Calu3 (cell line): ENCODE measurements at regions not wholly inside any gene's neighbourhood (a gene's known extent, or its start where the extent isn't known, plus 50 kb on each side); places are given as distances from the start of the nearest gene placed in this dataset.
"Not testable (repeated sequence)": the region's sequence is repeated elsewhere in the genome, so short reads cannot be mapped to it uniquely, and the experiment has no call there.

Experiments used
- BruUV-seq: library from RNA; stranded (reverse); fragments of 400-500 nt; replicated peaks from 2 replicates; lab custom pipeline; 2021; lab: Mats Ljungman, UMichigan
- CTCF ChIA-PET: fragments of 300-600 bp; sonication (Branson Sonifier 250); formaldehyde crosslinking; loops from one replicate; lab custom pipeline; 2022; ENCODE audit warnings: antibody characterized with exemption; lab: Charles Lee
- DNase-seq: peaks from one replicate; pipeline ENCODE4 v3.0.0; 2022
- H3K27ac Mint-ChIP-seq: one replicate; pipeline ENCODE4 v1.8.0; 2022; ENCODE audit warnings: mixed read lengths; ENCODE audit not compliant: unreplicated experiment
- H3K27me3 Mint-ChIP-seq: one replicate; pipeline ENCODE4 v1.8.0; 2022; ENCODE audit warnings: mixed read lengths; ENCODE audit not compliant: unreplicated experiment
- H3K36me3 Mint-ChIP-seq: one replicate; pipeline ENCODE4 v1.8.0; 2022; ENCODE audit warnings: mild to moderate bottlenecking, moderate library complexity, mixed read lengths; ENCODE audit not compliant: insufficient read depth, unreplicated experiment
- H3K4me1 Mint-ChIP-seq: one replicate; pipeline ENCODE4 v1.8.0; 2022; ENCODE audit warnings: mild to moderate bottlenecking, low read depth, mixed read lengths; ENCODE audit not compliant: unreplicated experiment
- H3K4me3 Mint-ChIP-seq: one replicate; pipeline ENCODE4 v1.8.0; 2022; ENCODE audit warnings: mild to moderate bottlenecking, low read depth, moderate library complexity, mixed read lengths; ENCODE audit not compliant: unreplicated experiment
- H3K9me3 Mint-ChIP-seq: one replicate; pipeline ENCODE4 v1.8.0; 2022; ENCODE audit warnings: low read depth, mixed read lengths; ENCODE audit not compliant: unreplicated experiment
- intact Hi-C: fragments of 100-400 bp; cut with micrococcal nuclease; formaldehyde crosslinking; loops from one replicate; pipeline ENCODE4 v1.10.0; 2022; ENCODE audit not compliant: unreplicated experiment
- TF ChIP-seq, protein P1 (sequence below): fragments of 200-600 bp; IDR thresholded peaks from one replicate; pipeline ENCODE4 v1.8.0; 2022; ENCODE audit warnings: antibody characterized with exemption; ENCODE audit not compliant: unreplicated experiment

DNA sequence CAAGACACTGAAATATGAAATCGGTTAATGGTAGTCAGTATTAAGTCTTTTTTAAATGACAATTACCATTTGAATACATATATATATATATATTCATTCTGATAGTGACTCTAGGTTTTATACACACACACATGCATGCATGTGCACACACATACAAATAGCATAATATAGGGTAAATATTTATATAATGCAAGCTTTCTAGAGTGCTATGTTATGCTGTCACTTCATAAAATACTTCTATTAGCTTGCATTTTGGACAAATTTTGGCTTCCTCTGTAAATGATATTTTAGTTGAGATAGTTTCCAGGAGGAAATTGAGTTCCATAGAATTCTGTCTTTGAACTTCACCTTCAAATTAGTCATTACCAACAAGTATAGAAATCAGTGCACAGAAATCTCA lies 89.9 kb upstream of the EPHA3 start:
- TF ChIP-seq, protein P1, sequence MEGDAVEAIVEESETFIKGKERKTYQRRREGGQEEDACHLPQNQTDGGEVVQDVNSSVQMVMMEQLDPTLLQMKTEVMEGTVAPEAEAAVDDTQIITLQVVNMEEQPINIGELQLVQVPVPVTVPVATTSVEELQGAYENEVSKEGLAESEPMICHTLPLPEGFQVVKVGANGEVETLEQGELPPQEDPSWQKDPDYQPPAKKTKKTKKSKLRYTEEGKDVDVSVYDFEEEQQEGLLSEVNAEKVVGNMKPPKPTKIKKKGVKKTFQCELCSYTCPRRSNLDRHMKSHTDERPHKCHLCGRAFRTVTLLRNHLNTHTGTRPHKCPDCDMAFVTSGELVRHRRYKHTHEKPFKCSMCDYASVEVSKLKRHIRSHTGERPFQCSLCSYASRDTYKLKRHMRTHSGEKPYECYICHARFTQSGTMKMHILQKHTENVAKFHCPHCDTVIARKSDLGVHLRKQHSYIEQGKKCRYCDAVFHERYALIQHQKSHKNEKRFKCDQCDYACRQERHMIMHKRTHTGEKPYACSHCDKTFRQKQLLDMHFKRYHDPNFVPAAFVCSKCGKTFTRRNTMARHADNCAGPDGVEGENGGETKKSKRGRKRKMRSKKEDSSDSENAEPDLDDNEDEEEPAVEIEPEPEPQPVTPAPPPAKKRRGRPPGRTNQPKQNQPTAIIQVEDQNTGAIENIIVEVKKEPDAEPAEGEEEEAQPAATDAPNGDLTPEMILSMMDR = no peak
- DNase-seq = no peak

DNA sequence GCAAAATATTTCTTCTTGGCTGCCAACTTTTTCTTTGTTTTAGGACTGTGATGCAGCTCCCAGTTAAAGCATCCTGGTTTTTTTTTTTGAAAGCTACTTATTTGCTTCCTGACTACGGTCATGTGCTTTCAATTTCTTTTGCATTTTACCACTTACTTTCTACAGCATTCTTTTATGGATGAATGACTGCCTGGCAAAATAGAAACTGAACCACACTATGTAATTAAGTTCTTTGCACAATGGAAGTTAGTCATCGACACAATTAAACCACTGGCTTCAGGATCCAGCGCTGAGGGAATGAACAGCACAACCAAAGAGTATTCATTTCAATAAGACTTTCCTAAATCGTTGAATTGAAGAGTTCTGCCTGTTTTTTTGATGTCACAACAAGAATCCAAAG lies 82.2 kb upstream of the EPHA3 start:
- Mint-ChIP-seq H3K9me3 (no peaks in the 10 kb centered on the region), H3K4me3 (no peak overlapping the region), H3K4me1 (peaks cover 13% of the 10 kb centered on the region), H3K27me3 (no peaks in the 10 kb centered on the region), H3K27ac (no peak overlapping the region), H3K36me3 (no peaks in the 10 kb centered on the region)
- CTCF ChIA-PET = no interaction called here
- peak; percentile 2 for DNase-seq
- TF ChIP-seq, protein P1 = no peak
- intact Hi-C loops = no loop called here
- BruUV-seq = no TSS peak

More for the DNA sequence above, 89.9 kb upstream of the EPHA3 start:
- Mint-ChIP-seq H3K36me3 (no peaks in the 10 kb centered on the region), H3K4me1 (no peaks in the 10 kb centered on the region), H3K27me3 (no peaks in the 10 kb centered on the region), H3K9me3 (no peaks in the 10 kb centered on the region), H3K27ac (no peak overlapping the region), H3K4me3 (no peak overlapping the region)
- CTCF ChIA-PET = no interaction called here
- intact Hi-C loops = no loop called here
- BruUV-seq = no TSS peak

DNA sequence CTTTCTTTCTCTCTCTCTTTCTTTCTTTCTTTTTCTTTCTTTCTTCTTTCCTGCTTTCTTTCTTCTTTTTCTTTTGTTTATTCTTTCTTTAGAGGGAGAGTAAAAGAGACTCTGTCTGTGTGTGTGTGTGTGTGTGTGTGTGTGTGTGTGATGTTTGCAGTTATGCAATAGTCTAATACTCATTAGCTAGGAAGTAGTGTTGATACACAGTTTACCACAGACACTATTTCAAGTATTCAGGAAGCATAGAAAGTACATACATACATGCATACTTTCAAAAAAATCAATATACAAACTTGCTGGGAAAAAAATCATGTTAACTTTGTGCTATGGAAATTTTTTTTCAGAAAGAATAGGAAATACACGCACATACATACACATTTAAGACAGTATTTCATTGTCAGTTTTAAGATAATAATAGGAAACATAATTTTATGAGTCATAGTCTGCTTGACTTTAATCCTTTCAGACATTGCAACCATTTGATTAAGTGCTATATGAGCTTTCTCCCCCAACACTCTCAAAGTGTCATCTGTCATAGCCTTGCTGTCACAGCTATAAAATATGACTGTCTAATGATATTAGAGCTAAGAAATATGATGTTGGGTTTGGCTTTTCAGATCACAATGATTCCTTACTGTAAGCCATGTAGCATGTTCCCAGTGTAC lies 74.9 kb upstream of the EPHA3 start:
- no peaks in the 10 kb centered on the region for H3K27me3 Mint-ChIP-seq
- peaks cover 19% of the 10 kb centered on the region for H3K4me1 Mint-ChIP-seq
- H3K27ac Mint-ChIP-seq = peak overlapping the region; percentile 72
- peak overlapping the region; percentile 8 for H3K4me3 Mint-ChIP-seq
- peaks cover under 1% of the 10 kb centered on the region for H3K9me3 Mint-ChIP-seq
- BruUV-seq = no TSS peak
- H3K36me3 Mint-ChIP-seq = peaks cover 6% of the 10 kb centered on the region
- TF ChIP-seq, protein P1 = no peak
- CTCF ChIA-PET = interaction anchor here (0.7 kb wide), 1 partner anchor 154 kb away, joined by 9 read pairs; no protein-coding TSS in a partner anchor
- intact Hi-C loops = loop anchor here (5.0 kb wide), 1 partner anchor 65 kb away; no protein-coding TSS in a partner anchor
- peak; percentile 34 for DNase-seq

DNA sequence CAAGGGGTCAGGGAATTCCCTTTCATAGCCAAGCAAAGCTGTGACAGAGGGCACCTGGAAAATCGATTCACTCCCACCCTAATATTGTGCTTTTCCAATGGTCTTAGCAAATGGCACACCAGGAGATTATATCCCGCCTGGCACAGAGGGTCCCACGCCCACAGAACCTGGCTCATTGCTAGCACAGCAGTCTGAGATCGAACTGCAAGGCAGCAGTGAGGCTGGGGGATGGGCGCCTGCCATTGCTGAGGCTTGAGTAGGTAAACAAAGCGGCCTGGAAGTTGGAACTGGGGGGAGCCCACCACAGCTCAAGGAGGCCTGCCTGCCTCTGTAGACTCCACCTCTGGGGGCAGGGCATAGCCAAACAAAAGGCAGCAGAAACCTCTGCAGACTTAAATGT lies 72.7 kb upstream of the EPHA3 start:
- H3K9me3 Mint-ChIP-seq, BruUV-seq, DNase-seq, H3K27ac Mint-ChIP-seq, CTCF ChIA-PET, H3K36me3 Mint-ChIP-seq, H3K27me3 Mint-ChIP-seq, H3K4me3 Mint-ChIP-seq: not testable (repeated sequence)
- peaks cover 14% of the 10 kb centered on the region for H3K4me1 Mint-ChIP-seq
- intact Hi-C loops = loop anchor here (5.0 kb wide), 1 partner anchor 63 kb away; no protein-coding TSS in a partner anchor

DNA sequence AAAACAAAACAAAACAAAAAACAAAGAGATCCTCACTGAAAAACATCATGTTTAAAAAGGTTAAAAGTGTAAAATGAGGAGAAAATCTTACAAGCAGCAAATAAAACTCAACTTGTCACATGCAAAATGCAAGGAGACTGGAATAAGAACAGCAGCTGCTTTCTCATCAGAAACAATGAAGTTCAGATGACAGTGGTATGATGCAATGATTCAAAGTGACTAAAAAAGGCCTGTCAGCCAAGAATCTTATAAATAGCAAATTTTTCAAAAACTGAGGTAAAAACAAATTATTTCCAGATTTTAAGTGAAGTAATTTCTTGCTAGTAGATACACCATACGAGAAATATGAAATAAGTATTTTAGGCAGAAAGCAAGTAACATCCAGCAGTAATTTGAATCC lies 68.6 kb upstream of the EPHA3 start:
- Mint-ChIP-seq H3K36me3 (no peaks in the 10 kb centered on the region), H3K4me1 (no peaks in the 10 kb centered on the region), H3K9me3 (peaks cover 6% of the 10 kb centered on the region), H3K27me3 (no peaks in the 10 kb centered on the region), H3K4me3 (no peak overlapping the region), H3K27ac (no peak overlapping the region)
- BruUV-seq = no TSS peak
- DNase-seq = no peak
- intact Hi-C loops = no loop called here
- CTCF ChIA-PET = no interaction called here
- TF ChIP-seq, protein P1 = no peak
